Kidney epithelial cell (primary cell): ENCODE measurements at regions not wholly inside any gene's neighbourhood (a gene's known extent, or its start where the extent isn't known, plus 50 kb on each side); places are given as distances from the start of the nearest gene placed in this dataset.
"Not testable (repeated sequence)": the region's sequence is repeated elsewhere in the genome, so short reads cannot be mapped to it uniquely, and the experiment has no call there.

ENCODE experiments used
- DNase-seq: peaks from one replicate; pipeline ENCODE4 v3.0.0-alpha.2; 2010; ENCODE audit warnings: low read depth
- H3K27me3 ChIP-seq: 2 replicates; pipeline ENCODE4 v1.6.0; 2011; ENCODE audit warnings: low read length; ENCODE audit not compliant: control insufficient read depth, insufficient read depth
- H3K36me3 ChIP-seq: 2 replicates; pipeline ENCODE4 v1.5.1; 2011; ENCODE audit warnings: low read length; ENCODE audit not compliant: control insufficient read depth, insufficient read depth
- H3K4me3 ChIP-seq: 2 replicates; pipeline ENCODE4 v1.5.1; 2011; ENCODE audit warnings: low read depth, mild to moderate bottlenecking, control low read depth, low read length
- TF ChIP-seq, protein P1 (sequence below): IDR thresholded peaks from 2 replicates; pipeline ENCODE4 v1.5.1; 2011; ENCODE audit warnings: mild to moderate bottlenecking, moderate library complexity, low read length, control low read depth, inconsistent platforms; ENCODE audit not compliant: insufficient read depth, poor library complexity, severe bottlenecking

DNA sequence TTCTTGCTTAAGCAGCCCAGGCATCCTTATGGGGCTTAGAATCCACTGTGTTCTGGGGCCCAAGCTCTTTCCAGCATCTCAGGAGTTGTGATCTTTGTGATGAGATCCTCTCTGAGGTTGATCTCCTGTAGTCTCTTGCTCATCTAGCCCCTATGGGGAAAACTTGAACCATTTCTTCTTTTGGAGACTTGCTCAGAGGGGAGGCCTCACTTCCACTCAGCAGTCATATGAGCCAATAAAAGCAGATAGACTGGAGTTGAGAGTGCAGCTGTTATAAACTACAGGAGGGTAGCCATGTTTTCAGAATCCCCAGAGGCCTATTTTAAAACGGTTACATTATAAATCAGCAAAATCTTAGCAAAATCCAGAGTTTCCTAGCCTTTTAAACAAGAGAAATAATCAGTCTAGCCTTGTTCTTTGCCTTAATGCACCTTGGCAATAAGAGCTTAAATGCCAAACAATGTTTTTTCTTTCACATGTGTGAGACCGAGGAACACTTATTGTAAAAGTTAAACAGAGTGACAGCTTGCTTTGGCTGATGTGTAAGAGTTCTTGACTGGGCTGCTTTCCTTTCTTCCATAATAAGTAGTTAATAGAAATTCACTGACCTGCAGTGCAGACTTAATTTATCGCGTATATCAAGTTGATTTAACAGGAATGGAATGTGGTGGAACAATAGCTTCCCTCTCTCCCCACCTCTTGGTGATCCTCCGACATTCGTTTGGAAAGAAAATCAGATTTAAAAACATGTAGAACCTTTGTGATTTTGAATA, 168.3 kb downstream of the NEDD1 start:
- Histone ChIP-seq H3K4me3 (no peak overlapping the region), H3K27me3 (no peaks in the 10 kb centered on the region), H3K36me3 (no peaks in the 10 kb centered on the region)
- peak; percentile 65 for DNase-seq
- TF ChIP-seq, protein P1, sequence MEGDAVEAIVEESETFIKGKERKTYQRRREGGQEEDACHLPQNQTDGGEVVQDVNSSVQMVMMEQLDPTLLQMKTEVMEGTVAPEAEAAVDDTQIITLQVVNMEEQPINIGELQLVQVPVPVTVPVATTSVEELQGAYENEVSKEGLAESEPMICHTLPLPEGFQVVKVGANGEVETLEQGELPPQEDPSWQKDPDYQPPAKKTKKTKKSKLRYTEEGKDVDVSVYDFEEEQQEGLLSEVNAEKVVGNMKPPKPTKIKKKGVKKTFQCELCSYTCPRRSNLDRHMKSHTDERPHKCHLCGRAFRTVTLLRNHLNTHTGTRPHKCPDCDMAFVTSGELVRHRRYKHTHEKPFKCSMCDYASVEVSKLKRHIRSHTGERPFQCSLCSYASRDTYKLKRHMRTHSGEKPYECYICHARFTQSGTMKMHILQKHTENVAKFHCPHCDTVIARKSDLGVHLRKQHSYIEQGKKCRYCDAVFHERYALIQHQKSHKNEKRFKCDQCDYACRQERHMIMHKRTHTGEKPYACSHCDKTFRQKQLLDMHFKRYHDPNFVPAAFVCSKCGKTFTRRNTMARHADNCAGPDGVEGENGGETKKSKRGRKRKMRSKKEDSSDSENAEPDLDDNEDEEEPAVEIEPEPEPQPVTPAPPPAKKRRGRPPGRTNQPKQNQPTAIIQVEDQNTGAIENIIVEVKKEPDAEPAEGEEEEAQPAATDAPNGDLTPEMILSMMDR, result no peak

DNA sequence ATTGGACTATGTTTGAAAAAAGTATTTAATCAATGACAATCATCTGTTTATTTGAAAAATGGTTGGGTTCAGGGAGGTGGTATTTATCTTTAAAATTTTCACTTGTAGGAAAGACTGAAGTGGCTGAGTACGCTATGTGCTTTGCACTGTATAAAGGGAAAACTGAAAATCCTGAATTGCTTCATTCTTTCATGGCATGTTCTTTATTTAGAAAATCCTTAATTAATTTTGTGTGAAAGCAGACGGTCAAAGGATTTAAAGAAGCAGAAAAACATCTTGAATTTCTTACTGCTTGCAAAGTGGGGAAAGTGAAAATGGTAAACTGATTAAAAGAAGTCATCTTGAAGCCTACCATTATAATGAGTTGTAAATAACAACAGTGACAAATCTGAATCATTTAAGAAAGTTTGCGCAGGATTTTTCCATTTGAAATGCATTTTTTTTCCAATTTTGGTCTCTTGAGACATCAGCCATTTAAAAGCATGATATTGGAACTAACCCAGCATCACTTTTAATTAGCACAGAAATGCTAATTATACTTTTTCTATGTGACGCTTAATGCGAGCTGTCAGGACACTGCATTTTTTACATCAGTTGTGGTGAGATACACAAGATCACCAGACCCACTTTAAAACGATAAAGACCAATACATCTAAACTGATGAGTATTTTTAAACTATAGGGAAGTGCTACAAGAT, 169.0 kb downstream of the NEDD1 start:
- DNase-seq, result no peak
- Histone ChIP-seq H3K27me3 (no peaks in the 10 kb centered on the region), H3K36me3 (no peaks in the 10 kb centered on the region), H3K4me3 (no peak overlapping the region)
- TF ChIP-seq, protein P1, result no peak

DNA sequence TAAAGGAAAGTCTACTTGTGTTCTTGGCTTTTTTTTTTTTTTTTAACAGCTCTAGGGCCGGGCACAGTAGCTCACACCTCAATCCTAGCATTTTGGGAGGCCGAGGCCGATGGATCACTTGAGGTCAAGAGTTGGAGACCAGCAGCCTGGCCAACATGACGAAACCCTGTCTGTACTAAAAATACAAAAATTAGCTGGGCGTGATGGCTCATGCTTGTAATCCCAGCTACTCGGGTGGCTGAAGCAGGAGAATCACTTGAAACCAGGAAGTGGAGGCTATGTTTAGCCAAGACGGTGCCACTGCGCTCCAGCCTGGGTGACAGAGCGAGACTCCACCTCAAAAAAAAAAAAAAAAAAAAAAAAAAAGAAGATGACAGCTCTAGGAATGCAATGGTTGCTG, 169.9 kb downstream of the NEDD1 start:
- not testable (repeated sequence) for H3K27me3 ChIP-seq, H3K36me3 ChIP-seq, H3K4me3 ChIP-seq, DNase-seq

DNA sequence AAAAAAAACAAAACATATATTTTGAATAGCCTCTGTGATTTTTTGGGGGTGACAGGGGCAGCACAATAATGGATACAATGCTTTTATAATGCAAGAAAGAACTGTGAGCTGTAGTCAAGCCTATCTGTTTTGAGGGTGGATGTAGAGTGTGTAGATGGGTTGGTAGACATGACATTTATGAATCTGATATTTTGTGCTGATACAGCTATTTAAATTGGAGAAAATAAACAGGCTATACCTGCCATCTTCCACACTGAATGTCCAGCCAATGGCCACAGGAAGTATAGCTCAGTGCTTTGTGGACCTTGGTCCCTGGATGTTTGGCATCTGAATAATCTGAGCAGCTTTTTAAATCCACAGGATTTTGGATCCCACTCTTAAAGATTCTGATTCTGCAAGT, 175.0 kb downstream of the NEDD1 start:
- TF ChIP-seq, protein P1, result no peak
- no peaks in the 10 kb centered on the region for H3K27me3 ChIP-seq
- no peaks in the 10 kb centered on the region for H3K36me3 ChIP-seq
- no peak for DNase-seq
- H3K4me3 ChIP-seq, result no peak overlapping the region

DNA sequence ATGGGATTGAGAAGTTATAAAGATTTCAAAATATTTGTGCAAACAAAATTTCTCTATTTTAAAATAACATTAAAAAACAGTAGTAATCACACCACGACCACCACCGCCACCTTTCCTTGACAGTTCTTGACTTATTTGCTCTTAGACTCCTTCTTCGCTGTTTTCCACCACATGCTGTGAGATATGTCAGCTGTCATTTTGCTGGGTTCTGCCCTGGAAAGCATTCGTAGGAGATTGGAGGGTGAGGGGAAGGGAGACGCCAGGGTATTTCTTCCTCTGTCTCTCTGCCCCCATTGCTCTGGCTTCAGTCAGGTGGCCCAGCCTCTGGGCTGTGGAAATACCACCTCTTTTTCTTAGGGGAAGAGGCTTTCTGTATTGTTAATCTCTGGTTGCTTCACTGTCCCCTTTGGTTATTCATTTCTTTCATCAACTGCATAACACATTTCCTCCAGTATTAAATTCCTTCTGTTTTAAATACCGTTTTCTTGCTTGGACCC, 186.2 kb downstream of the NEDD1 start:
- Histone ChIP-seq H3K27me3 (no peaks in the 10 kb centered on the region), H3K4me3 (no peak overlapping the region), H3K36me3 (no peaks in the 10 kb centered on the region)
- no peak for DNase-seq
- TF ChIP-seq, protein P1, result no peak

DNA sequence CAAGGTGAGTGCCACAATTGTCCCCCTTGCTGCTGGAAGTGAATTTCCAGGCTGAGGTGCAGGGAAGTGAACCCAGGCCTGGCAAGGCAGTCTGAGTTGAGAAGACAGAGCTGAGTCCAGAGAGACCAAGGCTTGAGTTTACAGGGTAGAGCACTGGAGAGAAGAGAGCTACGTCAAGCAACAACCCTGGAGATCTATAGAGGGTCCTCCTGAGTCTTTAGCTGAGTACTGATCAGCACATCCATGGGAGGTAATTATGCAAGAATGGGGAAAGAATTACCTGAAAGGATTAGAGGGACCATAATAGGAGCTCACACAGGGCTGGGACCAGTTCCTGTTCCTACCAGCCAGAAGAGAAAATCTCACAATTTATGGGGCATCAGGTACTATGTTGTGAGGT, 190.7 kb downstream of the NEDD1 start:
- H3K4me3 ChIP-seq, result no peak overlapping the region
- no peaks in the 10 kb centered on the region for H3K27me3 ChIP-seq
- no peak for DNase-seq
- no peaks in the 10 kb centered on the region for H3K36me3 ChIP-seq
- TF ChIP-seq, protein P1, result no peak
